GM12801 (cell line): ENCODE measurements at regions not wholly inside any gene's neighbourhood (a gene's known extent, or its start where the extent isn't known, plus 50 kb on each side); places are given as distances from the start of the nearest gene placed in this dataset.

Experiments used
- TF ChIP-seq, protein P1 (sequence below): IDR thresholded peaks from one replicate; pipeline ENCODE4 v1.5.1; 2011; ENCODE audit warnings: control low read depth; ENCODE audit not compliant: insufficient read length; ENCODE audit errors: extremely low read depth

DNA sequence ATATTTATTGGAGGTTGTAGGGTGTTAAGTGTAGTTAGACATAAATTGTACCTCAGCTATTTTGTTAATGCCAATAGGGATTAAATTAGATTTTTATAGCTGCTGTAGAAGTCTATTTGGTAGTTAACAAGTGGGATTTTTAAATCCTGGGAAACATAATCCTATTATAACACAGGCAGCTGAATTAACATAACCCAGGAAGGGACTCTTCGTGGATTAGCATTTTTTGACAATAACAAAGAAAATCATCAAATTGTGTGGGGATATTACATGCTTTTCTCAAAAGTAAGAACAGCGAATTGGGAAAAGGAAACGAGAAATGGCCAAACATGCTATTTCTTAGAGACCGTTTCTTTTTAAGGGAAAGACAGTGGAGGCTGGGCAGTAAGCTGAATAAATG lies 172.8 kb downstream of the ZIC5 start:
- TF ChIP-seq, protein P1, sequence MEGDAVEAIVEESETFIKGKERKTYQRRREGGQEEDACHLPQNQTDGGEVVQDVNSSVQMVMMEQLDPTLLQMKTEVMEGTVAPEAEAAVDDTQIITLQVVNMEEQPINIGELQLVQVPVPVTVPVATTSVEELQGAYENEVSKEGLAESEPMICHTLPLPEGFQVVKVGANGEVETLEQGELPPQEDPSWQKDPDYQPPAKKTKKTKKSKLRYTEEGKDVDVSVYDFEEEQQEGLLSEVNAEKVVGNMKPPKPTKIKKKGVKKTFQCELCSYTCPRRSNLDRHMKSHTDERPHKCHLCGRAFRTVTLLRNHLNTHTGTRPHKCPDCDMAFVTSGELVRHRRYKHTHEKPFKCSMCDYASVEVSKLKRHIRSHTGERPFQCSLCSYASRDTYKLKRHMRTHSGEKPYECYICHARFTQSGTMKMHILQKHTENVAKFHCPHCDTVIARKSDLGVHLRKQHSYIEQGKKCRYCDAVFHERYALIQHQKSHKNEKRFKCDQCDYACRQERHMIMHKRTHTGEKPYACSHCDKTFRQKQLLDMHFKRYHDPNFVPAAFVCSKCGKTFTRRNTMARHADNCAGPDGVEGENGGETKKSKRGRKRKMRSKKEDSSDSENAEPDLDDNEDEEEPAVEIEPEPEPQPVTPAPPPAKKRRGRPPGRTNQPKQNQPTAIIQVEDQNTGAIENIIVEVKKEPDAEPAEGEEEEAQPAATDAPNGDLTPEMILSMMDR: no peak

DNA sequence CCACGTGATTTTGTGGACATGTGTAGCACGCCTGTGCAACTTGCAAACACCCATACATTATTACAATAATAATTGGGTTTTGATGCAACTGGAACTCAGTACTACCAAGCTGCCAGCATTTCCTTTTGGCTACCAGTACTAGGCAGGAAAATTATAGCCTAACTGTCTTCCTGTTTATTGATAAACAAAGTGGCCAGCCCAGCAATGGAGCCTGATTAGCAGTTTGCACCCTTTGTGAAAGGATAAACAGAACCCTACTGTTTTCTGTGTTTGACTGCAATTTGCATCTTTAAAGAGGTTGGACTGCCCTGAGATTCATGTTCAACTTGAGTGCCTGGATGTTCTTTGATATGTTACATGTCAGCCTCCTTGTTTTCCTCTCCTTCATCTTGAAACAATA lies 173.9 kb downstream of the ZIC5 start:
- TF ChIP-seq, protein P1: no peak

DNA sequence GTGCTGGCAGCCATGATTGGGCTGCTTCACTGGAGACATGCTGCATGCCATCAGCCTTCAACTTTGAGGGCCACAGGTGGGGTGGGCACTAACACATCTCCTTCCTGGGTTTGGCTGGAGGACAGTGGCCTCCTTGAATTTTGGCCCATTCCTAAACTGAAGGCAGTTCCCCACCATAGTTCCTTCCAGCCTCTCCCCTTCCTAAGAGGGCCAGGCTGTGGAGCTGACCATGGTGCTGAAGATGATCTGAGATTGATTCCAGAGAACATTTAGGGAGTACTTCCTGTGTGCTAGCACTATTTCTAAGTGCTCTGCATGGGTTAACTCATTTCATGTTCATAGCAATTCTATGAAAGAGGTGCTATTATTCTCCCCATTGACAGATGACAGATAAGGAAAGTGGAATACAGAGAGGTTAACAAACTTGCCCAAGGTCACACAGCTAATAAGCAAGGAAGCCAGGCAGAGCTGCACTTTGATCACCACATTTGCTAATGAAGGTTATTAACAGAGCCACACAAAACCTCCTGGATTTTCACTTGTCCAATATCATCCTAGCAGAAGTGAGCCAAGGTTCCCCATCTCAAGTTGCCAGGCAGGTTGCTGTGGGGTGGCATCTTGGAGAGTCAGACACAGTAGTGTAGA lies 175.3 kb downstream of the ZIC5 start:
- TF ChIP-seq, protein P1: no peak

DNA sequence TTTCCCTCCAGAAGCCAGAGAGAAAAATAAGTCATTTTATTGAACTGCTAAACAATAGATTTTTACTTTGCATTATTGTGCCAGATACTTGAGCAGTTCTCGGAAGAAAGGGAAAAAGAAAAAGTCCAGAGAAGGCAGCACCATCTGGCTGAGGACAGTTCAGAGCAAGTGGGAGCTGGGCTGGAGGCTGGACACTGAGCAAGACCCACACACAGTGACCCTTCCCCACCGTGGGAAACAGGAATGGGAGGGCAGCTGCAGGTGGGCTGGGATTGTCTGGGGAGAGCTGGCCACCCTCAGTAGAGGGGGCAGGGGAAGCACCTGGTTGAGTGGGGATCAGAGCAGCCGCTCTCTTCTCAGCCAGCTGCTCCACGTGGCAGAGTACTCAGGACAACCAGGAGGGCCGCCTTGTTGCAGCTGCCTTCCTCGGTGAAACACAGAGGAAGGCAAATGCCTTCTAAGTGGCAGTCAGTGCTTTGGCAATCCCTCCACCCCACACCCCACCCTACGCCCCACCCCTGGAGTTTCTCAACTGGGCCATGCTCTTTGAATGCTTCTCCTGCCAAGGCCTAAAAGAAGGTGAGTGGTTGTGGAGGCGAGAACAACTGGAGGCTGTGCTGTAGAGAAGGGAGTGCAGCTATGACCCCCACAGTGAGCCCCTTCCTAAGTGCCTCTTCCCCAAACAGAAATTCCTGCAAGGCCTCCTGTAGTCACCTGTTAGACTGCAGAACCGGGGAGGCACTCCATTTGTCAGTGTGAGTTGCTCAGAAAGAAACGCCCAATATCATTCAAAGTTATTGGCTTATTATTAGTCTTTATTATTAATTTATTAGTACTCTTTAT lies 179.3 kb downstream of the ZIC5 start:
- TF ChIP-seq, protein P1: no peak

DNA sequence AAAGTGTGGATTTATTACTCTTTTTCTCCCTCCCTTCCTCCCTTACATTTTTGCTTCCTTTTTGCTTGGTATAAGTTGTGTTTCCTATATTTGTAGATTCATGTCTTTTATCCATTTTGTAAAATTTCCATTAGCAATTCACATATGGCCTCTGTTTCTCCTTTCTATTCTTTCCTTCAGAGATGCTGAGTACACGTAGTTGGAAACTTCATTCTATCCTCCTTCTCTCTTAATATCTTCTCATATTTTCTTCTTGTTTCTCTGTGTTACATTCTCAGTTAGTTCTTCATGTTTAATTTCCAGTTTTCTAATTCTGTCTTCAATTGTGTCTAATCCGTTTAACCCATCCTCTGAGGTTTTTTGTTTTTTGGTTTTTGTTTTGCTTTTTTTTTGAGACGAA lies 188.9 kb downstream of the ZIC5 start:
- TF ChIP-seq, protein P1: no peak

DNA sequence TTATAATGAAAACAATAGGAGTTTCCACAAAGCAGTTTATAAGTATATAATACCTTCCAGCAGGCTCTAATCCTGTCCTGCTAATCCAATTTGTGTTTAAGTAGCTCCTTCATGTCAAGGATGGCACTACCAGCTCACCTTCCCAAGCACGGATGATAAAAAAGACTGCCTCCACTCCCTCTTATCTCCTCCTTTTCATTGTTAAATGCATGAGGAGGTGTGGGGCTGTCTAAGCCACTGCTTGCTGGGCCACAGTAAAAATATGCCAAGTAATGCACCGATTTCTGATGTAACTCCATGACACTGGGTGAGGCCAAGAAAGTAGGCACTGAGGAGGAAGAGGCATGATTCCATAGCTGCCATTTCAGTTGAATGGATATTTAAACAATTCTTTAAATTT lies 193.1 kb downstream of the ZIC5 start:
- TF ChIP-seq, protein P1: no peak

DNA sequence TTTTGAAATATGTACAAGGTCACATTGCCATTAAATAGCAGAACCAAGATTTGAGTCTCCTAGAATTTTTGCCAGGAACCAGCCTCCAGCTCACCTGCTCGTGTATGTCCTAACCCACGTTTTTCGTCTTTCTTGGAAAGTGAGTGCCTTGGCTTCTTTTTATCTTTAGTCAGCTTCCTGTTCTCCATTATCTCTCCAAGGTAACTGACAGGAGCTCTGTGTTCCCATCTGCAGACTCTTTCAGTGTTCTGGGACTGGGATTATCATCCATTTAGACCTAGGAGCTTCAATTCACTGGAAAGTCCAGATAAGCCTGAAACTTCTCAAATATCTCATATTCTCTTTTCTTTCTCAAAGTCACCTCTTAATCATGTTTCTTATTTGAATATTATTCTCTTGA lies 193.7 kb downstream of the ZIC5 start:
- TF ChIP-seq, protein P1: no peak
